ENCODE measurements at regions not wholly inside any gene's neighbourhood (a gene's known extent, or its start where the extent isn't known, plus 50 kb on each side); places are given as distances from the start of the nearest gene placed in this dataset.
"Not testable (repeated sequence)": the region's sequence is repeated elsewhere in the genome, so short reads cannot be mapped to it uniquely, and the experiment has no call there.

DNA sequence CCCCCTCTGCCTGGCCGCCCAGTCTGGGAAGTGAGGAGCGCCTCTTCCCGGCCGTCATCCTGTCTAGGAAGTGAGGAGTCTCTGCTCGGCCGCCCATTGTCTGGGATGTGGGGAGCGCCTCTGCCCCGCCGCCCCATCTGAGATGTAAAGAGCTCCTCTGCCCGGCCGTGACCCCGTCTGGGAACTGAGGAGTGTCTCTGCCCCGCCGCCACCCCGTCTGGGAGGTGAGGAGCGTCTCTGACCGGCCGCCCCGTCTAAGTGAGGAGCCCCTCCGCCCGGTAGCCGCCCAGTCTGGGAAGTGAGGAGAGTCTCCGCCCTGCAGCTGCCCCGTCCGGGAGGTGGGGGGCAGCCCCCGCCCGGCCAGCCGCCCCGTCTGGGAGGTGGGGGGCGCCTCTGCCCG, 228.9 kb downstream of the RPIA start:
- DNase-seq (ENCODE audit: low spot score): not testable (repeated sequence)

DNA sequence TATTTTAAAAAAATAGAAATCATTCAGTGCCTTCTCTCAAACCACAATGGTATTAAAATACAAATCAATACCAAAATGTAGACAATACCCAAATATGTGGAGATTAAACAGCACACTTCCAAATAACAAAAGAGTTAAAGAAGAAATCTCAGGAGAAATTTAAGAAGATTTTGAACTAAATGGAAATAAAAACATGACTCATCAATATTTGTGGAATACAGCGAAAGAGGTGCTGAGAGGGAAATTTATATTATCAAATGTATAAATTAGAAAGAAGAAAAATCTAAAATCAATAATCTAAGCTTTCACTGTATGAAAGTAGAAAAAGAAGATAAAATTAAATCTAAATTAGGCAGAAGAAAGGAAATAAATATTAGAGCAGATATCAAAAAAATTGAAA, 233.1 kb downstream of the RPIA start:
- no peak for DNase-seq (ENCODE audit: low spot score)

DNA sequence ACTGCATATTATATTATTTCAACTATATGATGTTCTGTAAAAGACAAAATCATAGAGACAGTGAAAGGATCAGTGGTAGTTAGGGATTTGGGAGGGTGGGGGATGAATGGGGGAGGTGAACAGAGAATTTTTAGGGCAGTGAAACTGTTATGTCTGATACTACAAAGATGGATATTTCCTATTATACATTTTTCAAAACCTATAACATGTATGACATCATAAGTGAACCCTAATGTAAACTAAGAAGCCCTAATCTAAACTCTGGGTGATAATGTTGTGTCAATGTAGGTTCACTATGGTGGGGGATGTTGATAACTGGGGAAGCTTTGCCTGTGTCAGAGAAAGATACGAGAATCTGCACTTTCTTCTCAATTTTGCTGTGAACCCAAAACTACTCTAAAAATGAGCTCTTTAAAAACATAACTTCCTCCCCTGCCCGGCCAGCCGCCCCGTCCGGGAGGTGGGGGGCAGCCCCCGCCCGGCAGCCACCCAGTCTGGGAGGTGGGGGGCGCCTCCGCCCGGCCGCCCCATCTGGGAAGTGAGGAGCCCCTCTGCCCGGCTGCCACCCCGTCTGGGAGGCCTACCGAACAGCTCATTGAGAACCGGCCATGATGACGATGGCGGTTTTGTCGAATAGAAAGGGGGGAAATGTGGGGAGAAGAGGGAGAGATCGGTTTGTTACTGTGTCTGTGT, 234.4 kb downstream of the RPIA start:
- no peak for DNase-seq (ENCODE audit: low spot score)

DNA sequence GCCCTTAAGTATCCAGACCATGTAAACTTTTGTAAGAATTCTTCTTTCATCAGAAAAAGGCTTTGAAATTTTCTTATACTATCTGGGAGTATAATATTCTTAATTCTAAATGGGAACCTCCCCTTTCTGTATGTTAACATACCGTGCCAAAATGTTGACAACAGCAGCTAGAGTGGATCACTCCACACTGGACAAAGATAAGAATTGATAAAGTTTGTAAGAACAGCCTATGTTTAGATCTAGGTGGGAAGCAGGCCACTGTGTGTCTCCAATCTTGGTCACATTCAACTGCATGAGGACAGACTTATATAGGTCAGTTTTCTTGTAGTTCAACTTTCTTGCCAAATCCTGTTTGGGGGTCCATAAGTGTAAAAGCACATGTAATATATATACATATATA, 235.7 kb downstream of the RPIA start:
- DNase-seq (ENCODE audit: low spot score): no peak

DNA sequence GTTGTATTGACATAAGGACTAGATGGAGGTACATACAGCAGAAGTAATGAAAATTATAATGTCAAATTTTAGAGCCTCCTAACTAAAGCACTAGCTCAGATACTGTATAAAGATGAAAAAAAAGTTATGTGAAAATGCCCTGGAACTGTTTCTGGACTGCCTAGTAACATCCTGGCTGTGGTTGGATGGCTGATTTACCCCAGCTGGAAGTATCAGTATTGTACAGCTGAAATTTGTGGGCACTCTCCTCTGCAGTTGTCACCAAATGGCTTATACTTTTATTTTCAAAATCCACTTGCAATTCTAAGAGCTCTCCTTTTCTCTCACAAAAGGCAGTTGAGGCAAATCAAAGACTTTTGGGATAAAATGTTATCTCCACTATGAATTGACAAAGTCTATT, 239.2 kb downstream of the RPIA start:
- DNase-seq (ENCODE audit: low spot score): no peak

DNA sequence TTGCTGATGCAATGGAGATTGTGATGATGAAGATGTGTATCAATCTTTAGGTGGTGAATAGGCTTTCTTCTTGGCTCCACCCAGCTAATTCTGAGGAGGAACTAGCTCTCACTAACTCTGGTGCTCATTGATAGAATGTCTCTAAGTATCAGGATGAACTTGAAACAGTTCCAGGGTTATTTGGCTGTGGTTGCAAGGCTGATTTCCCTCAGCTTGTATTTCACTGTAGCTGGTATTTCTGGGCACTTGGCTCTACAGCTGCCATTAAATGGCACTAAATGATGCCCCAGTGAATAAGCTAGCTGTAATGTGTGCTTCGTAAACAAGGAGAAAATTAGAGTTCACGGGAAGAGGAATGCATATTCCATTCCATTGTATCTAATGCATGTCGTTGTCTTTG, 241.2 kb downstream of the RPIA start:
- DNase-seq (ENCODE audit: low spot score): no peak

DNA sequence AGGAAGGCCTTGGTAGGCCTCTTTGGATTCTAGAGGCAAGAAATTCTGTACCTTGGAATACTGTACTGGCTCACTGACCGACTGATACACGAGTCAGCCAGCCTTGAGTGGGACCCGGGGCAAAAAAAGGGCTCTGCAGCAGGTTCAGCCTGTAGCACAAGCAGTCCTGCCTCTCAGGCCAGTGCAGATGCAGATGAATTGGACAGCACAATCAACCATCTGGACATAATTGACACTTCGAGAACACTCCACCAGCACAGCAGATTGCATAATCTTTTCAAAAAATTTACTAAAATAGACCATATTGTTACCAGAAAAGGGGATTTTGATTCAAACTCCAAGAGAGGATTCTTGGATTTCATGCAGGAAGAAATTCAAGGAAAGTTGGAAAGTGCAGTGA, 241.6 kb downstream of the RPIA start:
- no peak for DNase-seq (ENCODE audit: low spot score)

DNA sequence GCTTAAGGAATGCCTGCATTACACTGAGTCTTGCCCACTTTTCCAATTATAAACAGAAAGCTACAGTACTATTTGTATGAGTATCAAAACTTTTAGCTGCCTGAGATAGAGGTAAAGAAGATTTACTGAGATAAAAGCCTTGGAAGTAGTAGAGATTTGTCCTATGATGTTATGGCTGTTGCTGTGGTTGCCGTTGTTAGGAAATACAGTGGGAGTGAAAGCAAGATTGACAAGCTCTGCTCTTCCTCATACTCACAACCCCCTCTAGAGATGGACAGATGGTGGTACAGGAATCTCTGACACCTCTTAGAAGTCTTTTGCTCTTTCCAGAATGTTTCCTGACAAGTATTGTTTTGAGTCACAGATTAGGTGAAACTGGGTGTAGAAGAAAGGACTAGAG, 242.5 kb downstream of the RPIA start:
- no peak for DNase-seq (ENCODE audit: low spot score)

DNA sequence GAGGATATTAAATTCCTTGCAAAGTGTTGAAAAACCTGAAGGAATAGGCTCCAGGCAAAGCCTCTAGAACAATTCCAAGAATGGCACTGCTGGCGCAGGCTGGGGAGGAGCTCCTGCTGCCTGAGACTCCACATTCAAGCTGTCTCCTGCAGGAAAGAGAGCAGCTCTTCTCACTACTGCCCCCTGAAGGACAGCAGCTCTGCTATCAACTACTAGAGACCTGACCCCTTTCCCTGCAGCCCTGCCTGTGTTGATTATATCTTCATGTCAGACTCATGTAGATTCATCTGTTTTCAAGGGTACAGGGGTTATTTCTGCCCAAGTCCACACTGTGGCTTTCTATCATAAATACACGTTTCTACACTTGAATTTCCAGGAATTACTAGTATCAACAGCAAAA, 249.7 kb downstream of the RPIA start:
- DNase-seq (ENCODE audit: low spot score): not testable (repeated sequence)

DNA sequence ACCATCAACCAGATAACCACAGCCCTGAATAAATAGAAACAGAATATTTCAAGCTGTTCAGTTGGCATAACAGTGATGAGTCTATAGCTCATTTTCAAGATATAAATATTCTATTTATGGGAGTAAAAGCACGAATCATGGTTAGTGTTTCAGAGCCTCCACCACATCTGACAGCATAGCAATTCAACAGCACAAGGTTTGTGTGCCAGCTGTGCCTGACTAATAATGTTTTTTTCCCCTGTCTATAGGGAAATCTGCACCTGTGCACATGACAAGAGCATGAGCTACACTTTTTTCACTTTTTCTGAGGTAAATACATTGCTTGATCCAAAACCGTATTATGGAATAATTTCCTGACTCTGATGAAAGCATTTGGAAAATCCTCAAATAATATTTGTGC, 251.3 kb downstream of the RPIA start:
- no peak for DNase-seq (ENCODE audit: low spot score)

DNA sequence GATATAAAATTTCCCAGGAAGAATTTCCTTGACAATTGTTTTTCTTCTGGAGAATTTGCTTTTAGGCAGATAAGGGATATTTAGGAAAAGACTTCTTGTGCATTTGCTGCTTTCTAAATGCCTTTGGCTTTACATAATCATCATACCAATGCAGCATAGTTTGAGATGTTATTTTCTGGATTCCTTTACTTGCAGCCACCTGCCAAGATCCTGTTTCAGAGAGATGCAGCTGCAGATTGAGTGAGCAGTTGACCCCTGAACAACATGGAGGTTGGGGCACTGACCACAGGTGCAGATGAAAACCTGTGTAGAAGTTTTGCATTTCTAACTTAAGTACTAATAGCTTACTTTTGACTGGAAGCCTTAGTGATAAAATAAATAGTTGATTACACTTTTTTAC, 257.9 kb downstream of the RPIA start:
- DNase-seq (ENCODE audit: low spot score): no peak

DNA sequence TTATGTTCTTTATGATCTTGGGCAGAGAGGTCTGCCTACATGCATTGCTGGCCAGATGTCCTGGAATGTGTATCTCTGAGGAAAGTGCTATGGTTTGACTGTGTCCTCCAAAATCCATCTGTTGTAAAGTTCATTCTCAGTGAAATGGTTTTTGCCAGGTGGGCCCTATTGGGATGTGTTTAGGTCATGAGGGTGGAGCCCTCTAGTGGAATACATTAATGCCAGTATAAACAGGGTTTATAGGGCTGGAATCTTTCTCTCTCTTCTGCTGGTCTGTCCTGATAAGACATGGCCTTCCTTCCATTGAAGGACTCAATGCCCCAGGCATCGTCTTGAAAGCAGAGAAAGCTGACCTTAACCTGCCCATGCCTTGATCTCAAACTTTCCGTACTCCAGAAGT, 258.5 kb downstream of the RPIA start:
- DNase-seq (ENCODE audit: low spot score): no peak

DNA sequence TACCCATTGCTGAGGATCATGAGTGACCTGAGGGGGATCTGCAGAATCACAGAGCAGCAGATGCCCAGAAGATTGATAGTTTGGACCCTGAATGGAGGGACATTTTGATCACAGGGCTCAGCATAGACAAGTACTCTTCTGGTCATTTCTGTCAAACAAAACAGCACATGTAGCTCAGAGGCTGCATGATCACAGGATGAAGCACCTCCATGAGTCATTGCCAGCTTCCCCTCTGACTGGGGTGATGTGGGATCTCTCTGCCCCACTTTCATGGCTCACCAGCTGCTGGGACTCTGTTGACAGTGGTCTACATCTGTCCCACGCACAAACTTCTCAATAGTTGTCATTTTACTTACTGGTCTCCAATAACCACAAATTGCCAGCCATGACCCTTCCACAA, 264.1 kb downstream of the RPIA start:
- DNase-seq (ENCODE audit: low spot score): no peak

DNA sequence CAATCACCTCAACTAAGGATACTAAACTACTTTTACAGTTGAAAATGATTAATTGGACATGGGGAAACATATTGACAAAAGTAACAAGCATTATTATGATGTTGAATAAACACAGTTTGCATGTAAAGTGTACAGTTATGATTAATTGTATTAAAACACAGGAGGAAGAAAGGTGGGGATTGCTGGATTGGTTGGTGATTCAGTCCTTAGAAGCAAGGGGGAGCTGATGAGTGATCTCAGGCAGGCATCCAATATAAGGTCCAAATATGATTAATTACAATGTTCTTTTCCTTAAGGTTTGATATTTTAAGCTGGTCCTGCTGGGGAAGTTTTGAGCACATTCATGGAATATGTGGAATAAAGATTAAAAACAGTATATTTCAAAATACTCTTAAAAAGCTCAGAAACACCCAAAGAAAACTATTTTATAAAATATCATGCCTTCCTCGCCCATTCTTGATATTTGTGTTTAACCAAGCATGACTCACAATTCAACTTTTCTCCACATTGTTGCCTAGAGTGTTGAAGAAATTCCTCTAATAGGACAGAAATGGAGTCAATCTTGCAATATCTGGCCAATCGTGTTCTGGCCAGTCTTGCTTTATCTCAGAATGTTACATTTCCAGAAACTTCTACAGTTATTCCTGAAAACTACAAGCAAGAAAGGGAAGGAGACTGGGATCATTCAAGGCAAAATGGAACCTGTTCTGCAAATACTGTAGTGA, 268.2 kb downstream of the RPIA start:
- DNase-seq (ENCODE audit: low spot score): no peak

DNA sequence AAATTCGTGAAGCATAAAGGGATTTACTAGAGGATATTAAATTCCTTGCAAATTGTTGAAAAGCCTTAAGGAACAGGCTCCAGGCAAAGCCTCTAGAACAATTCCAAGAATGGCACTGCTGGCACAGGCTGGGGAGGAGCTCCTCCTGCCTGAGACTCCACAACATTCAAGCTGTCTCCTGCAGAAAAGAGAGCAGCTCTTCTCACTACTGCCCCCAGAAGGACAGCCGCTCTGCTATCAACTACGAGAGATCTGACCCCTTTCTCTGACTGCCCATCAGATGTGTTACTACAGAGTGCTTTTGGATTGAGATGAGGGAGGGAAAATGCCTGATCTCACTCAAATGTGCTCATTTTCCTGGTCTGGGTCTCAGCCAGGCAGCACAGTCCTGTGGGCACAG, 269.9 kb downstream of the RPIA start:
- DNase-seq (ENCODE audit: low spot score): not testable (repeated sequence)

DNA sequence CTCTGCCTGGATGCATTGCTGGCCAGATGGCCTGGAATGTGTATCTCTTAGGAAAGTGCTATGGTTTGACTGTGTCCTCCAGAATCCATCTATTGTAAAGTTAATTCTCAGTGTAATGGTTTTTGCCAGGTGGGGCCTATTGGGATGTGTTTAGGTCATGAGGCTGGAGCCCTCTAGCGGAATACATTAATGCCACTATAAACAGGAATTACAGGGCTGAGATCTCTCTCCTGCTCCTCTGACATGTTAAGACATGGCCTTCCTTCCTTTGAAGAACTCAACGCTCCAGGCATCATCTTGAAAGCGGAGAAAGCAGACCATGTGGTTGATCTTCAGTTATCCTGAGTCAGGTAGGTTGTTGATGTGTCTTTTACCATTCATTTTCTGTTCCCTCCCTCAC, 276.4 kb downstream of the RPIA start:
- DNase-seq (ENCODE audit: low spot score): no peak

DNA sequence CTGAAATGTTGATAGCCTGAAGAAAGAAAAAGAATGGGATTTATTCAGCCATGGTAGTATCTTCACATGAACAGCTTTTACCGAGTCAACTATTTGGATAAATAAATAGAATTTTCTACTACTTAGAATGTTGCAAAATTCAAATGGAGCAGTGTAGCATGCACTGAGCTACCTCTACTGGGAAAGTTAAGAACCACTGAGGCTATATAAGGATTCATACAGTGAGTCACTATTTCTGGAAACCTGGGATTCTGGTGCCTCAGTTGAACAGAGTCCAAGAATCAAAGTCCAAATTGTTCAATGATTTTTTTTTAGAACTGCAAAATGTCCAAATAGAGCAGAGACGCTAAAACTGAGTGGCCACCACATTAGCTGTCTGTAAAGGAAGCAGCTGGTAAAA, 286.5 kb downstream of the RPIA start:
- DNase-seq (ENCODE audit: low spot score): not testable (repeated sequence)

DNA sequence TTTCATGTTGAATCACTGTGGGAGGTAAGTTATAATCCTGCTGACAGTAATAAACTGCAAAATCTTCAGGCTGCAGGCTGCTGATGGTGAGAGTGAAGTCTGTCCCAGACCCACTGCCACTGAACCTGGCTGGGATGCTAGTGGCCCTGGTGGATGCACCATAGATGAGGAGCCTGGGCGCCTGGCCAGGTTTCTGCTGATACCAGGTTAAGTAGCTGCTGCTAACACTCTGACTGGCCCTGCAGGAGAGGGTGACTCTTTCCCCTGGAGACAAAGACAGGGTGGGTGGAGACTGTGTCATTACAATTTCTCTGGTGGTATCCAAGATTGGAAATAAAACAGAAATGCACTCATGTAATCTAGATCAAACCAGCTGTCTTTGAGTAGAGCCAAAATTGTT, 287.0 kb downstream of the RPIA start:
- not testable (repeated sequence) for DNase-seq (ENCODE audit: low spot score)

DNA sequence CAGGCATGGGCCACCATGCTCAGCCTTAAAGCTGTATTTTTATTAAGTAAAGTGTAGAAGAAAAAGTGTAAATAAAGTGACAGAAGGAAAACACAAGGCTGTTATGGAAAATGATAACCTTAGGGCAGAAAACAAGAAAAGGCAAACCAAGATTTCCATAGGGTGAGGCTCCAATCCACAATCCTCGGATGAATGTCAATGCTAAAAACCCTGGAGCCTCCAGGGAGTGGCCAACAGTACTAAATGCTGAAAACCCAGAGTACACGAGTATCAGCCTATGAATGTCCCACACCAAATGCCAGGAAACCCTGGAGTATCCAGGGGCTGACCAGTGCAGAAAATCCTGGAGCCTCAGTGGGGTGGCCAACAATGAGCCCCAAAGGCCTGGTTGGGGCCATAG, 292.6 kb downstream of the RPIA start:
- DNase-seq (ENCODE audit: low spot score): not testable (repeated sequence)

DNA sequence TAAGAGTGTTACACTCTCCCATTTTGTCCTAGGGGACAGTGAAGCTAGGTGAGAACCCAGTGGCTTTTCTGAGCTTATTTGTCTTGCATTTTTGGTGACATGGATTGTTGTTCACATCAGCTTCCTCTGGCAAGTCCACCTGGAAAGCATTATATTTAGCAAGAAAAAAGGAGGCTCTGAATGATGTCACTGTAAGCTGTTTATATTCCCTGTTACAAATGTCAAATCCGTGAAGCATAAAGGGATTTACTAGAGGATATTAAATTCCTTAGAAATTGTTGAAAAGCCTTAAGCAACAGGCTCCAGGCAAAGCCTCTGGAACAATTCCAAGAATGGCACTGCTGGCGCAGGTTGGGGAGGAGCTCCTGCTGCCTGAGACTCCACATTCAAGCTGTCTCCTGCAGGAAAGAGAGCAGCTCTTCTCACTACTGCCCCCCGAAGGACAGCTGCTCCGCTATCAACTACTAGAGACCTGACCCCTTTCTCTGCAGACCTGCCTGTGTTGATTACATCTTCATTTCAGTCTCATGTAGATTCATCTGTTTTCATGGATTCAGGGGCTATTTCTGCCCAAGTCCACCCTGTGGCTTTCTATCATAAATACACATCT, 295.4 kb downstream of the RPIA start:
- not testable (repeated sequence) for DNase-seq (ENCODE audit: low spot score)

DNA sequence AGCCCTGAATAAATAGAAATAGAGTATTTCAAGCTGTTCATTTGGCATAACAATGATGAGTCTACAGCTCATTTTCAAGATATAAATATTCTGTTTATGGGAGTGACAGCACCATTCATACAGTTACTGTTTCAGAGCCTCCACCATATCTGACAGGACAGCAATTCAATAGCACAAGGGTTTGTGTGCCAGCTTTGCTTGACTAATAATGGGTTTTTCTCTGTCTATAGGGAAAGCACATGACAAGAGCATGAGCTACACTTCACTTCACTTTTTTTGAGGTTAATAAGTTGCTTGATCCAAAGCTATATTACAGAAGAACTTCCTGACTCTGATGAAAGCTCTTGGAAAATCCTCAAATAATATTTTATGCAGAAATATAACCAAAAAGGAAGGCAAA, 297.1 kb downstream of the RPIA start:
- DNase-seq (ENCODE audit: low spot score): not testable (repeated sequence)

DNA sequence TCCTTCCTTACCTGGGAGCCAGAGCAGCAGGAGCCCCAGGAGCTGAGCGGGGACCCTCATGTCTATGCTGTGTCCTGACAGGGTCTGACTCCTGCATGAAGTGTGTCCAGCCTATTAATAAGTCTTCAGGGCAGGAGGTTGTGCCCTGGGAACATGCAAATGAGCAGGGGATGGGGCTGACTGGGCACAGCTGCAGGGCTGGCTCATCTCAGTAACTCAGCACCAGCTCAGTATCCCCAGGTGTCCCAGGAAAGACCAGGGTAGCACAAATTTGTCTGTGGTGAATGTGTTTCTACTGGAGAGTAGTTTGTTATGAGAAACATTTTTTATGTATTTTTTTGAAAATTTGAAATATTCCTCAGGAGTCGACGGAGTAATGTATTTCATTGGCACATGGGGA, 301.3 kb downstream of the RPIA start:
- not testable (repeated sequence) for DNase-seq (ENCODE audit: low spot score)

DNA sequence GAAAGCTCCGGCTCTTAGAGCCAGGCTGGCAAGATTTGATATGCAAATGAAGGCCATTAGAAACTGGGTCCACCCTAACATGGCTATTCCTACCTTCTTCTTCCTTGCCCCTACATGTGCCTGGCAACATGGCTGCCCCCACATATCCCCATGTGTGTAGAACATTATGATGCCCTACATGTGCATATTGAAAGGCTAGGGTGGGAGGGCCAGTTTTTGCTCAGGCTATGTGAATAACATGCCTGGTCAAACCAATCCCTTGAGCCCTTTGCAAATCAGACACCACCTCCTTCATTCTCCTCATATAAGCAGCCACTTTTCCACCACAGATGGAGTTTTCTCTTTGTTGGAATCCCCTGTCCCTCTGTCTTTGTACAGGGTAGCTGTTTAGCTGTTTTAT, 303.4 kb downstream of the RPIA start:
- not testable (repeated sequence) for DNase-seq (ENCODE audit: low spot score)

All from SK-N-DZ (cell line).